ENCODE measurements at regions not wholly inside any gene's neighbourhood (a gene's known extent, or its start where the extent isn't known, plus 50 kb on each side); places are given as distances from the start of the nearest gene placed in this dataset.

- no peak for TF ChIP-seq POLR2A (IDR thresholded peaks at IDR 0.05)
- no peak for TF ChIP-seq CTCF (IDR thresholded peaks at IDR 0.05)
- H3K4me3 ChIP-seq: no peak overlapping the region
Measured at GRCh38 chr13:105445796-105446195, 1089.7 kb downstream of the EFNB2 start.

GRCh38 chr13:105442949-105443699, 1092.3 kb downstream of the EFNB2 start:
- intact Hi-C loops (cut with DNase I): no loop called here
- DNase-seq (no peak), ATAC-seq (peak in 1 of 4 donors; percentile 19)
- H3K27me3 ChIP-seq: no peaks in the 10 kb centered on the region
- TF ChIP-seq POLR2A (IDR thresholded peaks at IDR 0.05) (no peak), CTCF (IDR thresholded peaks at IDR 0.05) (no peak)
- no peak overlapping the region for H3K4me3 ChIP-seq
- 36% methylated on average over 3 of the region's 3 CpGs for WGBS (ENCODE audit: insufficient coverage, low coverage, low lambda C conversion rate, missing lambda C conversion rate)
- no peaks in the 10 kb centered on the region for H3K36me3 ChIP-seq
- H3K9me3 ChIP-seq: no peaks in the 10 kb centered on the region
- no peak overlapping the region for H3K27ac ChIP-seq
- H3K4me1 ChIP-seq: no peaks in the 10 kb centered on the region

More at GRCh38 chr13:105445796-105446195, 1089.7 kb downstream of the EFNB2 start:
- WGBS (ENCODE audit: insufficient coverage, low coverage, low lambda C conversion rate, missing lambda C conversion rate): 33% methylated on average over 4 of the region's 4 CpGs
- Histone ChIP-seq H3K4me1 (no peaks in the 10 kb centered on the region), H3K27ac (no peak overlapping the region), H3K9me3 (no peaks in the 10 kb centered on the region), H3K27me3 (no peaks in the 10 kb centered on the region), H3K36me3 (no peaks in the 10 kb centered on the region)
- intact Hi-C loops (cut with DNase I): no loop called here
- ATAC-seq (no peak), DNase-seq (no peak)

- intact Hi-C loops (cut with DNase I): no loop called here
- no peak overlapping the region for H3K27ac ChIP-seq
- WGBS (ENCODE audit: insufficient coverage, low coverage, low lambda C conversion rate, missing lambda C conversion rate): 62% methylated on average over 3 of the region's 3 CpGs
- H3K4me3 ChIP-seq: no peak overlapping the region
- no peaks in the 10 kb centered on the region for H3K4me1 ChIP-seq
- no peaks in the 10 kb centered on the region for H3K27me3 ChIP-seq
- no peaks in the 10 kb centered on the region for H3K9me3 ChIP-seq
- ATAC-seq (no peak), DNase-seq (no peak)
- TF ChIP-seq CTCF (IDR thresholded peaks at IDR 0.05) (no peak), POLR2A (IDR thresholded peaks at IDR 0.05) (no peak)
- no peaks in the 10 kb centered on the region for H3K36me3 ChIP-seq
Measured at GRCh38 chr13:105442040-105442439, 1093.4 kb downstream of the EFNB2 start.

- Histone ChIP-seq H3K36me3 (no peaks in the 10 kb centered on the region), H3K27me3 (no peaks in the 10 kb centered on the region), H3K9me3 (no peaks in the 10 kb centered on the region), H3K27ac (no peak overlapping the region), H3K4me1 (no peaks in the 10 kb centered on the region), H3K4me3 (no peak overlapping the region)
- DNase-seq (no peak), ATAC-seq (no peak)
- TF ChIP-seq CTCF (IDR thresholded peaks at IDR 0.05) (no peak), POLR2A (IDR thresholded peaks at IDR 0.05) (no peak)
- 49% methylated on average over 9 of the region's 9 CpGs for WGBS (ENCODE audit: insufficient coverage, low coverage, low lambda C conversion rate, missing lambda C conversion rate)
- intact Hi-C loops (cut with DNase I): no loop called here
Measured at GRCh38 chr13:105441051-105441750, 1094.3 kb downstream of the EFNB2 start.

Measured in right lobe of liver (tissue), 6 donors.